ENCODE measurements at regions not wholly inside any gene's neighbourhood (a gene's known extent, or its start where the extent isn't known, plus 50 kb on each side); places are given as distances from the start of the nearest gene placed in this dataset.

DNA sequence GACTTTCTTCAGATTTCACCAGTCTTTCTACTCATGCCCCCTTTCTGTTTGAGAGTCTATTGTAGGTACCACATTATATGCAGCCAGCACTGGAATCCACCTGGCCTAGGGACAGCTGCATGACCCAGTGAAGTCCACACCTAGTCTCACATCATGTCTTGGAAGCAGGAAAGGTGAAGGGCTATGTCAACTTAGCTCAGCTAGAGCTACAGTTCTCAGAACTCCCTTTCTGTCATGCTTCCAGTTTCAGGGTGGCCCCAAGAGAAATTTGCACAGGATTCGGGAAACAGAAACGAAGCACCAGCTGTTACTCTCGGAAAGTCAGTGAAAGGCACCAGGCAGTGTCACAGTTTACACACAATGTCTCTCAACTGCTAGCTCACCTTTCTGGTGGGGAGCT lies 51.6 kb upstream of the NLRP1 start:
- DNase-seq = no peak
- no peak for TF ChIP-seq CTCF (IDR thresholded peaks at IDR 0.05)
- Histone ChIP-seq H3K36me3 (no peaks in the 10 kb centered on the region), H3K27ac (no peak overlapping the region), H3K4me1 (no peaks in the 10 kb centered on the region), H3K4me3 (no peak overlapping the region), H3K9me3 (no peaks in the 10 kb centered on the region), H3K27me3 (no peaks in the 10 kb centered on the region)
- intact Hi-C loops (cut with DNase I) = no loop called here
- no peak for ATAC-seq

DNA sequence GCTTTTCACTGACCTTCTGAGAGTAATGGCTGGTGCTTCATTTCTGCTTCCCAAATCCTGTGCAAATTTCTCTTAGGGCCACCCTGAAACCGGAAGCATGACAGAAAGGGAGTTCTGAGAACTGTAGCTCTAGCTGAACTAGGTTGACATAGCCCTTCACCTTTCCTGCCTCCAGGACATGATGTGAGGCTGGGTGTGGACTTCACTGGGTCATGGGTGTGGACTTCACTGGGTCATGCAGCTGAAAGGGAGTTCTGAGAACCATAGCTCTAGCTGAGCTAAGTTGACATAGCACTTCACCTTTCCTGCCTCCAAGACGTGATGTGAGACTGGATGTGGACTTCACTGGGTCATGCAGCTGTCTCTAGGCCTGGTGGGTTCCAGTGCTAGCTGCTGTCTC lies 54.3 kb upstream of the NLRP1 start:
- no peaks in the 10 kb centered on the region for H3K9me3 ChIP-seq
- no peaks in the 10 kb centered on the region for H3K36me3 ChIP-seq
- intact Hi-C loops (cut with DNase I) = no loop called here
- DNase-seq (no peak), ATAC-seq (no peak)
- no peak overlapping the region for H3K27ac ChIP-seq
- H3K4me3 ChIP-seq = no peak overlapping the region
- no peak for TF ChIP-seq CTCF (IDR thresholded peaks at IDR 0.05)
- no peaks in the 10 kb centered on the region for H3K27me3 ChIP-seq
- H3K4me1 ChIP-seq = no peaks in the 10 kb centered on the region

GRCh38 chr17:5640726-5641125 lies 56.4 kb upstream of the NLRP1 start:
- DNase-seq = no peak
- Histone ChIP-seq H3K27me3 (no peaks in the 10 kb centered on the region), H3K27ac (no peak overlapping the region), H3K36me3 (no peaks in the 10 kb centered on the region), H3K9me3 (no peaks in the 10 kb centered on the region), H3K4me3 (no peak overlapping the region), H3K4me1 (no peaks in the 10 kb centered on the region)
- intact Hi-C loops (cut with DNase I) = no loop called here
- no peak for TF ChIP-seq CTCF (IDR thresholded peaks at IDR 0.05)
- ATAC-seq = no peak

DNA sequence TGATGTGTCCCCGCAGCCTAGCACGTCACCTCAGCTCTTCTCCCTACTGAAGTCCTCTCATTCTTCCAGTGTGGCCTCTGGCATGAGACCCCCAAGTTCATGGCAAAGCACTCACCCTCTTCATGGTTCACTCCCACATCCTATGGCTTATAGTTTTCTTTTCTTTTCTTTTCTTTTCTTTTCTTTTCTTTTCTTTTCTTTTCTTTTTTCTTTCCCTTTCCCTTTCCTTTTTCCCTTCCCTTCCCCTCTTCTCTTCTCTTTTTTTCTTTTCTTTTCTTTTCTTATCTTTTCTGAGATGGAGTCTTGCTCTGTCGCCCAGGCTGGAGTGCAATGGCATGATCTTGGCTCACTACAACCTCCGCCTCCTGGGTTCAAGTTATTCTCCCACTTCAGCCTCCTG lies 58.4 kb upstream of the NLRP1 start:
- intact Hi-C loops (cut with DNase I) = no loop called here
- Histone ChIP-seq H3K27ac (no peak overlapping the region), H3K4me1 (no peaks in the 10 kb centered on the region), H3K27me3 (no peaks in the 10 kb centered on the region), H3K36me3 (no peaks in the 10 kb centered on the region), H3K9me3 (no peaks in the 10 kb centered on the region), H3K4me3 (no peak overlapping the region)
- no peak for ATAC-seq
- TF ChIP-seq CTCF (IDR thresholded peaks at IDR 0.05) = no peak
- no peak for DNase-seq

GRCh38 chr17:5644065-5644464 lies 59.8 kb upstream of the NLRP1 start:
- H3K9me3 ChIP-seq = no peaks in the 10 kb centered on the region
- H3K36me3 ChIP-seq = no peaks in the 10 kb centered on the region
- ATAC-seq (no peak), DNase-seq (no peak)
- H3K4me3 ChIP-seq = no peak overlapping the region
- no peak overlapping the region for H3K27ac ChIP-seq
- no peaks in the 10 kb centered on the region for H3K4me1 ChIP-seq
- H3K27me3 ChIP-seq = no peaks in the 10 kb centered on the region
- TF ChIP-seq CTCF (IDR thresholded peaks at IDR 0.05) = no peak
- intact Hi-C loops (cut with DNase I) = no loop called here

DNA sequence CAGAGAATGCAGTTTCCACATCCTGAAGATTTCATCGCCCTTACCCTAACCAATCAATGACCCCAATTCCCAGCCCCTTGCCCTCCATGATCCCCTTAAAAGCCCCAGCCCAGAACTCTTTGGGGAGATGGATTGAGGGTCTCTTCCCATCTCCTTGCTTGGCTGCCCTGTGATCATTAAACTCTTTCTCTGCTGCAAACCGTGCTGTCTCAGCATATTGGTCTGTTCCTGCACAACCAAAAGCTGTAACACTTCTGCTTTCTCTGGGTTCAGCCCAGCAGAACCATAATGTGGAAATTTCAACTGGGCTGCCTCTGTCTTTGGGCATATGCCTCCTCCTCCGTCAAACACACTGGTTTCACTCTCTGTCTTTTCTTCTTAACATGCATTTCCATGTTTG lies 67.0 kb upstream of the NLRP1 start:
- Histone ChIP-seq H3K27ac (no peak overlapping the region), H3K4me3 (no peak overlapping the region), H3K4me1 (no peaks in the 10 kb centered on the region), H3K36me3 (no peaks in the 10 kb centered on the region), H3K27me3 (peaks cover 6% of the 10 kb centered on the region), H3K9me3 (no peaks in the 10 kb centered on the region)
- DNase-seq = no peak
- no peak for ATAC-seq
- intact Hi-C loops (cut with DNase I) = no loop called here
- TF ChIP-seq CTCF (IDR thresholded peaks at IDR 0.05) = no peak
